Germinal center (tissue), 1 donor: ENCODE measurements at regions not wholly inside any gene's neighbourhood (a gene's known extent, or its start where the extent isn't known, plus 50 kb on each side); places are given as distances from the start of the nearest gene placed in this dataset.

Experiments
- DNase-seq: peaks from one replicate; pipeline ENCODE4 v3.0.0; 2012; ENCODE audit warnings: mixed read lengths, low spot score

GRCh38 chr7:140242057-140243031 lies 65.6 kb upstream of the KDM7A start:
- DNase-seq, result no peak

- DNase-seq, result no peak
These were observed 62.8 kb upstream of the KDM7A start for GRCh38 chr7:140239653-140239935.

GRCh38 chr7:140238778-140239652 lies 62.2 kb upstream of the KDM7A start:
- DNase-seq, result no peak

GRCh38 chr7:140237390-140237789 lies 60.6 kb upstream of the KDM7A start:
- no peak for DNase-seq

DNA sequence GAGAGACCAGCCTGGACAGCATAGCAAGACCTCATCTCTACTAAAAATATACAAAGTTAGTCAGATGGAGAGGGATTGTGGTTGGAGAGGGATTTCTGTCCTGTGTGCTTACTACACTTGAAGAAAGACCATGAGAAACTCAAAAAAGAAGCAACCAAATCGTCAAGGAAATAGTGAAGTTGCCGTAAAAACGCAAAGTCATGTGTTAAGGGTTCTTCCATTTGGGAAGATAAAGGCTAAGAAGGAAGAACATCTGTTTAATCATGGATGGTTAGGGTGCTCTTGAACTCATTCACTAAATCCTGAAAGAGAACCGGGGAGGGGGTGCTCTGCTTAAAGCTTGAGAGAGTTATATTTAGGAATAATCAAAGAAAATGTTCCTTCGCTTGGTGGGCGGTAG lies 59.8 kb upstream of the KDM7A start:
- DNase-seq, result no peak

GRCh38 chr7:140235114-140235513 lies 58.3 kb upstream of the KDM7A start:
- DNase-seq, result no peak

- DNase-seq, result no peak
These were observed 56.5 kb upstream of the KDM7A start for GRCh38 chr7:140232957-140233917.

DNA sequence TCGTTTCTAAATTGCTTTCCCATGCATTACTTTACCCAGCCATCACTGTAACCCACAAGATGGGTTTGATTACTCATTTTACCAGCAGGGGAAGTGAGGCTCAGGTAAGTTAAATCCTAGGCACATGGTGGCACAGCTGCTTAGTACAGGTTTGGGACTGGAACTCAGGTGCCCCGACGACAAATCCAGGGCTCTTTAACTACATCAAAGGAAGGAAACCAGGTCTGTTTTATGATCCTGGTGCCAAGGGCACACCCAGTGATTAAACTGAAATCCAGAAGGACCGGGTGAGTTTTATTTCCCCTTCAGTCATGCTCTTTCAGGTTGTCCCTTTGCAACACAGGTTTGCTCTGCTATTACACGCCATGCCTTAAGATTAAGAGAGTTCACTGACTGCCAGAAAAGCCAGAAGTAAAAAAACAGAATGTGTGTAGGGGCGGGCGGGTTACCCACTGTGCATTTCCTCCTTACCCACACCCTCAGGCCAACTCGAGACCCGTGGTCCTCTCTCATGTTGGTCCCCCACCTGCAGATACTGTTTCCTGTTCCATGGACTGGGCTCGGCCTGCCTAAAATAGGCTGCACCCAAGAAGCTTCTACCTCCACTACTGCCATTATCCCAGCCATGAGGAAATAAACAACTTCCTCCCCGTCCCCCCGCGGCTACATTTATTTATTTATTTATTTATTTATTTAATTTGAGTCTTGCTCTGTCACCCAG lies 55.1 kb upstream of the KDM7A start:
- peak; percentile 24 for DNase-seq

GRCh38 chr7:140230861-140231770 lies 54.3 kb upstream of the KDM7A start:
- DNase-seq, result peak; percentile 53

GRCh38 chr7:140230516-140230860 lies 53.7 kb upstream of the KDM7A start:
- peak; percentile 78 for DNase-seq

DNA sequence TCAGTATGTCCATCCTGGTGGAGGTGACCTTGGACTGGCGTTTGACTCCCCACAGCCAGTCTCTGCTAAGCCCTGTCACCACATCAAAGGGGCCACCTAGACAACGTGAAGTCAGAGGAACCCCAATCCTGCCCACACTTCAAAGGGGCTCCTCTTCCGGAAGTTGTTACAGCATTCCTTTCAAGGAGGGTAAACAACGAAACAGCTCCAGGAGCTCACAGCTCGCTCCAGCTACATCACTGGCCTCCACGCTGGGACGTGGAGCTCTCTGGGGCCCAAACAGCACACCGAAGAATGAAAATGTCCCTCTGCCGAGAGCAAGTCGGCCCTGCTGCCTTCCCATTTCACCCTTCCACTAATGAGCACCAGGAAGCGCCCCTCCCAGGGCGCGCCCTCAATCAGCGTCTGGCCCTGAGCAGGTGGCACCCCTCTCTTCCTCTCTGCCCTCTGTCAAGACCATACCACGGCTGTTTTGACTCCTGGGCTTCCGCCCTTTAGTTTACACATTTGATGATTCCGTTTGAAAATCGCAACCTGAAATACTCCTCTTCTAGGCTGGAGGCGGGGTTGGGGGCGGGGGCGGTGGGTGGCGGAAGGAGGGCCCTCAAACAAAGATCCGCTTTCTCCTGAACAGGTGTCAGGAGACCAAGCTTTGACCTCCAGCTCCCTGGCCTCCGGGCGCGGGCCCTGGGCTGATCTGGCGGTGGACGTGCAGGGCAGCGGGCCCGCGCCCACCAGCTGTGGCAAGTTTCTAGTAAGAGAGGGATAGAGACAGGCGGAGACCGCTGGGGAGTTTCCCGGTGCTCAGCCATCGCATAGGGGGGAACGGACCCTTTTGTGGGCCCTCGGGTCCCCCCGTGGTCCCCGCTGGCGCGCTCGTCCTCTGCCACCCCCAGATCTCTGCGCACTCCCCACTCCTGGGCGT lies 53.1 kb upstream of the KDM7A start:
- DNase-seq, result peak; percentile 79

DNA sequence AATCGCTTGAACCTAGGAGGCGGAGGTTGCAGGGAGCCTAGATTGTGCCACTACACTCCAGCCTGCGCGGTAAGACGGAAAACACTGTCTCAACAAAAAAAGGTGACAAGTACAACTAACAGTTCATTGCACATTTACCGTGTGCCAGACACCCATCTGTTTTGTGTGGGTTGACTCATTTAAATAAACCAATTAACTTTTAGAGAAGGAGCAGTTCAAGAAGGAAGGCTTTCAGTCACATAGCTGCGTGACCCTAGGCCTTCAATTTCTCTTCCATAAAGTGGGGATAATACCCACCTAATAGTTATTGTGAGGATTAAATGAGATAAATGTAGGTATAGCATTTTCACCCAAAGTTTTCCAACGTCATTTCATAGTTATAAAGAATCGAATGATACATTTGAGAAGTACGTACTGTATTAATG lies 52.3 kb upstream of the KDM7A start:
- DNase-seq, result peak; percentile 57
